ENCODE measurements at regions not wholly inside any gene's neighbourhood (a gene's known extent, or its start where the extent isn't known, plus 50 kb on each side); places are given as distances from the start of the nearest gene placed in this dataset.

- Histone ChIP-seq H3K4me2 (ENCODE audit: insufficient read depth, insufficient read length, low read length) (no peak overlapping the region), H4K5ac (ENCODE audit: insufficient read length, low read depth, low read length) (no peak overlapping the region), H4K20me1 (ENCODE audit: control insufficient read depth, insufficient read depth, insufficient read length) (no peaks in the 10 kb centered on the region), H3K4me1 (ENCODE audit: insufficient read depth, low read length) (no peaks in the 10 kb centered on the region), H2BK12ac (ENCODE audit: insufficient read length, low read depth, low read length) (no peak overlapping the region), H2BK15ac (ENCODE audit: low read depth, low read length) (no peak overlapping the region), H2BK20ac (ENCODE audit: low read depth, low read length, poor library complexity, severe bottlenecking) (no peak overlapping the region), H3K9me3 (ENCODE audit: control insufficient read depth, low read depth, low read length) (no peaks in the 10 kb centered on the region), H4K91ac (ENCODE audit: insufficient read length, low read depth, low read length) (no peak overlapping the region), H3K9ac (ENCODE audit: extremely low read depth, insufficient read length, low read length) (no peak overlapping the region), H2AK5ac (ENCODE audit: insufficient read length, low read length) (no peak overlapping the region), H3K27me3 (ENCODE audit: insufficient read depth, low read length) (no peaks in the 10 kb centered on the region), H2BK120ac (ENCODE audit: low read depth, low read length, poor library complexity, severe bottlenecking) (no peak overlapping the region), H3K27ac (ENCODE audit: insufficient read length, low read depth, low read length) (no peak overlapping the region), H3K79me1 (ENCODE audit: insufficient read depth, low read depth, low read length, poor library complexity, severe bottlenecking) (no peaks in the 10 kb centered on the region), H2AFZ (ENCODE audit: low read length) (no peak overlapping the region), H3K18ac (ENCODE audit: insufficient read length, low read depth, low read length) (no peak overlapping the region), H3K56ac (ENCODE audit: insufficient read length, low read depth, low read length) (no peak overlapping the region), H2BK5ac (ENCODE audit: insufficient read length, low read length) (no peak overlapping the region), H3K79me2 (ENCODE audit: insufficient read depth, low read length) (no peaks in the 10 kb centered on the region), H3K14ac (ENCODE audit: insufficient read depth, low read length) (no peak overlapping the region), H3K4ac (ENCODE audit: low read depth, low read length) (no peak overlapping the region), H3K23ac (ENCODE audit: insufficient read length, low read depth, low read length) (no peak overlapping the region), H4K8ac (replicated peaks; ENCODE audit: insufficient read length, low read depth, low read length) (no peak overlapping the region), H3T11ph (ENCODE audit: low read length) (no peak overlapping the region), H3K23me2 (ENCODE audit: insufficient read length, low read depth, low read length, poor library complexity, severe bottlenecking) (no peaks in the 10 kb centered on the region)
- Mint-ChIP-seq H3K27ac (peak overlapping the region in 1 of 3 experiments; percentile 6; a peak in 1 of 7 replicates), H3K36me3 (ENCODE audit: insufficient read depth in 1 of 3, low read depth in 3 of 3) (peaks cover 2 to 24% (median 3%) of the 10 kb centered on the region in 3 experiments; a peak in 5 of 7 replicates), H3K27me3 (ENCODE audit: low read depth) (peaks cover 2% of the 10 kb centered on the region; the same call in 1 of the 2 replicates), H3K9me3 (peaks cover 26% of the 10 kb centered on the region in 2 experiments), H3K4me1 (peaks cover 0 to 4% of the 10 kb centered on the region in 2 experiments; a peak in 1 of 4 replicates), H3K4me3 (no peak overlapping the region)
- WGBS (ENCODE audit: extremely low coverage, insufficient read length, low lambda C conversion rate) = no CpG with 5 or more reads among the region's 4 CpGs
- no peak for DNase-seq
- no peak for TF ChIP-seq CTCF (conservative IDR thresholded peaks at IDR 0.05)
Measured at GRCh38 chr6:86586195-86586594, 351.1 kb upstream of the HTR1E start.
